AG09319 (cell line): ENCODE measurements at regions not wholly inside any gene's neighbourhood (a gene's known extent, or its start where the extent isn't known, plus 50 kb on each side); places are given as distances from the start of the nearest gene placed in this dataset.

Source experiments
- DNase-seq: peaks from one replicate; pipeline ENCODE4 v3.0.0-alpha.2; 2010; ENCODE audit warnings: low read depth; ENCODE audit errors: extremely low read depth
- CTCF ChIP-seq: IDR thresholded peaks from 2 replicates; pipeline ENCODE4 v1.5.1; 2011; ENCODE audit warnings: low read depth, mild to moderate bottlenecking, inconsistent platforms, low read length, moderate library complexity

DNA sequence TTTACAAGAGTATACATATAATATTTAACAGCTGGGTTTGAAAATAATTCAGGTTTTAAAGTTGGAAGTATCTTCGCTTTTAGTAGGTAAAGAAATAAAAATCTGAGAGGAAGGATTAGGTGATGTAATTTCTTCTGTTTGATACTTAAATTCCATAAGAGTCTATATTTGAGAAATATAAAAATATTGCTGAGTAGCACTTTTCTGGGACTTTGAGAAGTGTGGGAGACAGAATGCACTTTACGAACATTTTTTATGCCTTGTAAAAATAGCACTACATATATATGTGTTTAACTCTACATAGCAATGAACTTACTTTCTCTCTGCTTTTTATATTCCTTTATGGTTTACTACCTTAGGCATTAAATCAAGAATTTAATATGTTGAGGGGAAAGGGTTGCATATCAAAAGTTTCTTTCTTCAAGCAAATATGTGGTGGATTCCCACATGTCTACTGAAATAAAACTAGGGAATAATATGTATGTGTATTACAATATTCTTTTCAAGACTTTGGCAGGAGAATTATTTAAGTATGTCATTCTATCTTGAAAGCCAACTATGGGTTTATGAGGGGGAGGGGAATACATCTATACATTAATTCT, 266.7 kb upstream of the ADAMTS5 start:
- no peak for TF ChIP-seq CTCF
- no peak for DNase-seq

GRCh38 chr21:27225940-27226339, 259.1 kb upstream of the ADAMTS5 start:
- TF ChIP-seq CTCF = no peak
- DNase-seq = no peak

- no peak for DNase-seq
- TF ChIP-seq CTCF = no peak
Measured at GRCh38 chr21:27225151-27225550, 258.3 kb upstream of the ADAMTS5 start.

- no peak for DNase-seq
- no peak for TF ChIP-seq CTCF
Measured at GRCh38 chr21:27224169-27224568, 257.3 kb upstream of the ADAMTS5 start.

- no peak for TF ChIP-seq CTCF
- DNase-seq = no peak
Measured at GRCh38 chr21:27221077-27221476, 254.2 kb upstream of the ADAMTS5 start.

DNA sequence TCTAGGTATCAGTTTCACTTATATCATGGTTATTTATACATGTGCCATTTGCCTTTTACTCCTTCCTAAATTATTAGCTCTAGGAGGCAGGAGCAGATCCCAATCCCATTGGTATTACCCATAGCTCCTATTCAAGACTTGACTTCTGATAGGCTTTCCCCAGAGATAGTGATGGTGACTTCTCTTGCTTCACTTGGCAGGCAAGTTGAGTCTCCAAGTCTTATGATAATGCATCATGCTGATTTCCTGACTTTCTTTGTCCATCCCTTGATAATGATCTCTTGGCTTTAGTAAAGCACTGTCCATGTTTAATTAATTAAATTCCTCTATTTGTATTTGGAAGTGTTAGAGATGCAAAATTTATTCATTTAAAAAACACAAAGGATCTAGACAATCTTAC, 253.5 kb upstream of the ADAMTS5 start:
- TF ChIP-seq CTCF = no peak
- no peak for DNase-seq

- no peak for TF ChIP-seq CTCF
- no peak for DNase-seq
Measured at GRCh38 chr21:27219068-27219467, 252.2 kb upstream of the ADAMTS5 start.
